Keratinocyte (primary cell): ENCODE measurements at regions not wholly inside any gene's neighbourhood (a gene's known extent, or its start where the extent isn't known, plus 50 kb on each side); places are given as distances from the start of the nearest gene placed in this dataset.

Source experiments
- CTCF ChIP-seq, 3 experiments: IDR thresholded peaks in 1 of 3; conservative IDR thresholded peaks in 1 of 3; optimal IDR thresholded peaks in 1 of 3; 2 replicates in 2 of 3; 3 replicates in 1 of 3; pipeline versions ENCODE3 to v1.5.1; 2011; ENCODE audit warnings: low read length in 3 of 3, mild to moderate bottlenecking in 3 of 3, moderate library complexity in 2 of 3, control low read depth in 1 of 3, inconsistent platforms in 1 of 3; ENCODE audit not compliant: insufficient read depth in 2 of 3; ENCODE audit errors: extremely low read depth in 1 of 3
- EZH2 ChIP-seq: IDR thresholded peaks from one replicate; pipeline ENCODE4 v1.6.1; 2012; ENCODE audit warnings: inconsistent platforms, mild to moderate bottlenecking, low read length, moderate library complexity

- TF ChIP-seq EZH2 (no peak), CTCF (optimal IDR thresholded peaks at IDR 0.05 in 1 of 3, IDR thresholded peaks at IDR 0.05 in 1 of 3, conservative IDR thresholded peaks at IDR 0.05 in 1 of 3; ENCODE audit: extremely low read depth in 1 of 3, insufficient read depth in 2 of 3, low read length in 3 of 3) (no peak)
These were observed 51.1 kb upstream of the ADARB2 start for GRCh38 chr10:1788401-1788800.
